HepG2 (cell line): ENCODE measurements at regions not wholly inside any gene's neighbourhood (a gene's known extent, or its start where the extent isn't known, plus 50 kb on each side); places are given as distances from the start of the nearest gene placed in this dataset.

Experiments
- ATAC-seq: fragments of 200-7000 bp; cut with Tn5 transposase; 3 replicates; pipeline ENCODE4 v1.9.1; 2020; ENCODE audit warnings: mild to moderate bottlenecking, moderate library complexity
- BruUV-seq: library from RNA; stranded (reverse); fragments of 400-500 nt; replicated peaks from 2 replicates; lab custom pipeline; 2021; lab: Mats Ljungman, UMichigan
- CTCF ChIA-PET: fragments of 300-600 bp; formaldehyde crosslinking; extraction: SDS; loops from one replicate; lab custom pipeline; 2021; ENCODE audit warnings: low total read pairs, inconsistent platforms, low intra/inter-chr PET ratio; lab: Yijun Ruan, JAX
- POLR2A ChIA-PET: fragments of 350-600 bp; sonication (Branson Sonifier 250); formaldehyde crosslinking; loops from one replicate; lab custom pipeline; 2020; ENCODE audit warnings: antibody characterized with exemption, inconsistent platforms; lab: Yijun Ruan, JAX
- DNase-seq: peaks from one replicate; pipeline ENCODE4 v3.0.0-alpha.2; 2015; ENCODE audit warnings: low spot score
- FAIRE-seq: peaks from 3 replicates; lab custom pipeline; 2011; peaks lifted over from hg19 to GRCh38; lab: Jason Lieb, UNC
- H2AFZ ChIP-seq: one replicate; pipeline ENCODE4 v1.6.1; 2011; ENCODE audit warnings: low read length, inconsistent platforms
- H3K27ac ChIP-seq: fragments of 300-600 bp; 3 replicates; pipeline ENCODE4 v1.8.0; 2011; ENCODE audit warnings: mixed run types, mild to moderate bottlenecking, mixed read lengths, low read length, inconsistent platforms; ENCODE audit not compliant: insufficient read depth; ENCODE audit errors: extremely low read length
- H3K27me3 ChIP-seq, 2 experiments: fragments of 200-600 bp in 1 of 2; 2 replicates in 1 of 2; 3 replicates in 1 of 2; pipeline versions ENCODE4 v1.6.0 to v1.8.0; 2011; ENCODE audit warnings: low read length in 2 of 2, mild to moderate bottlenecking in 2 of 2, moderate library complexity in 2 of 2, inconsistent platforms in 1 of 2; ENCODE audit not compliant: insufficient read depth in 2 of 2, control insufficient read depth in 1 of 2
- H3K36me3 ChIP-seq, 2 experiments: fragments of 200-600 bp in 1 of 2; replicated peaks in 1 of 2; 2 replicates in 1 of 2; 3 replicates in 1 of 2; pipeline versions ENCODE4 v1.5.1 to v1.8.0; 2011; ENCODE audit warnings: low read length in 2 of 2, inconsistent platforms in 1 of 2; ENCODE audit not compliant: insufficient read depth in 2 of 2, control insufficient read depth in 1 of 2
- H3K4me1 ChIP-seq: 2 replicates; pipeline ENCODE4 v1.5.1; 2012; ENCODE audit warnings: low read length, inconsistent platforms; ENCODE audit not compliant: insufficient read depth
- H3K4me2 ChIP-seq: 2 replicates; pipeline ENCODE4 v1.6.0; 2011; ENCODE audit warnings: low read depth, low read length, inconsistent platforms
- H3K4me3 ChIP-seq, 3 experiments: fragments of 200-600 bp in 1 of 3; sonication (generic), shearing (Covaris generic) in 1 of 3; replicated peaks in 1 of 3; 2 replicates each; pipeline ENCODE4 v1.5.1; 2011 to 2016; ENCODE audit warnings: low read length in 3 of 3, inconsistent platforms in 2 of 3, low read depth in 2 of 3, mild to moderate bottlenecking in 2 of 3, control low read depth in 1 of 3, mixed read lengths in 1 of 3; ENCODE audit not compliant: insufficient read depth in 1 of 3
- H3K79me2 ChIP-seq: one replicate; pipeline ENCODE4 v1.6.1; 2011; ENCODE audit warnings: low read length, inconsistent platforms; ENCODE audit not compliant: insufficient read depth
- H3K9ac ChIP-seq: 2 replicates; pipeline ENCODE4 v1.6.0; 2011; ENCODE audit warnings: mild to moderate bottlenecking, low read depth, low read length, inconsistent platforms; ENCODE audit not compliant: insufficient read depth
- H3K9me3 ChIP-seq: 2 replicates; pipeline ENCODE4 v1.5.1; 2012; ENCODE audit warnings: mild to moderate bottlenecking, low read length
- H4K20me1 ChIP-seq: 2 replicates; pipeline ENCODE4 v1.6.0; 2011; ENCODE audit warnings: inconsistent platforms, mild to moderate bottlenecking, low read length, moderate library complexity; ENCODE audit not compliant: insufficient read depth
- EED ChIP-seq: sonication (generic); formaldehyde crosslinking; IDR thresholded peaks from 2 replicates; pipeline ENCODE4 v1.5.0; 2020; ENCODE audit warnings: mild to moderate bottlenecking, missing genetic modification reagents
- GTF2F1 ChIP-seq: fragments of 150-350 bp; IDR thresholded peaks from 2 replicates; pipeline ENCODE4 v1.6.1; 2014; ENCODE audit warnings: low read length
- IRF2 ChIP-seq: IDR thresholded peaks from 2 replicates; pipeline ENCODE4 v1.6.1; 2018; ENCODE audit warnings: missing genetic modification reagents, missing compliant biosample characterization
- KLF15 ChIP-seq: sonication (generic); formaldehyde crosslinking; IDR thresholded peaks from 2 replicates; pipeline ENCODE4 v1.8.1; 2023; ENCODE audit warnings: borderline replicate concordance, mild to moderate bottlenecking, inconsistent platforms, missing genetic modification reagents, mixed read lengths
- ONECUT2 ChIP-seq: sonication (generic); formaldehyde crosslinking; IDR thresholded peaks from 2 replicates; pipeline ENCODE4 v1.4.0; 2020; ENCODE audit warnings: missing genetic modification reagents
- POLR2AphosphoS2 ChIP-seq: IDR thresholded peaks from 2 replicates; pipeline ENCODE4 v1.6.1; 2011; ENCODE audit warnings: low read depth, low read length, improper control_type of control experiment
- RFX1 ChIP-seq: fragments of 450-650 bp; IDR thresholded peaks from 2 replicates; pipeline ENCODE4 v1.6.1; 2017
- SNAPC5 ChIP-seq: sonication (generic); formaldehyde crosslinking; IDR thresholded peaks from 2 replicates; pipeline ENCODE4 v1.8.1; 2023; ENCODE audit warnings: mild to moderate bottlenecking, missing genetic modification reagents, borderline replicate concordance
- SP2 ChIP-seq: sonication (generic); formaldehyde crosslinking; IDR thresholded peaks from 2 replicates; pipeline ENCODE4 v1.5.1; 2020; ENCODE audit warnings: mild to moderate bottlenecking, missing genetic modification reagents
- SPEN ChIP-seq: sonication (generic); formaldehyde crosslinking; IDR thresholded peaks from 2 replicates; pipeline ENCODE4 v1.5.1; 2020; ENCODE audit warnings: low read depth, mild to moderate bottlenecking, missing genetic modification reagents
- XBP1 ChIP-seq: sonication (generic); formaldehyde crosslinking; IDR thresholded peaks from 2 replicates; pipeline ENCODE4 v1.5.0; 2020; ENCODE audit warnings: missing genetic modification reagents
- ZNF121 ChIP-seq: sonication (generic); formaldehyde crosslinking; IDR thresholded peaks from 2 replicates; pipeline ENCODE4 v1.5.0; 2020; ENCODE audit warnings: mild to moderate bottlenecking, missing genetic modification reagents
- ZNF136 ChIP-seq: sonication (generic); formaldehyde crosslinking; IDR thresholded peaks from 2 replicates; pipeline ENCODE4 v1.8.1; 2022; ENCODE audit warnings: low read depth, mild to moderate bottlenecking, moderate library complexity, missing genetic modification reagents
- ZNF138 ChIP-seq: sonication (generic); formaldehyde crosslinking; IDR thresholded peaks from 2 replicates; pipeline ENCODE4 v1.5.0; 2020; ENCODE audit warnings: mild to moderate bottlenecking, low read depth, missing genetic modification reagents
- ZNF263 ChIP-seq: sonication (generic); formaldehyde crosslinking; IDR thresholded peaks from 2 replicates; pipeline ENCODE4 v1.4.0; 2020; ENCODE audit warnings: missing genetic modification reagents
- ZNF550 ChIP-seq: sonication (generic); formaldehyde crosslinking; IDR thresholded peaks from 2 replicates; pipeline ENCODE4 v1.4.0; 2020; ENCODE audit warnings: mild to moderate bottlenecking, missing genetic modification reagents, borderline replicate concordance
- ZNF737 ChIP-seq: sonication (generic); formaldehyde crosslinking; IDR thresholded peaks from 2 replicates; pipeline ENCODE4 v1.5.0; 2020; ENCODE audit warnings: missing genetic modification reagents, mild to moderate bottlenecking, borderline replicate concordance
- ZNF775 ChIP-seq: sonication (generic); formaldehyde crosslinking; IDR thresholded peaks from 2 replicates; pipeline ENCODE4 v1.4.0; 2020; ENCODE audit warnings: missing genetic modification reagents, mild to moderate bottlenecking, moderate library complexity, borderline replicate concordance
- ZNF782 ChIP-seq: sonication (generic); formaldehyde crosslinking; IDR thresholded peaks from 2 replicates; pipeline ENCODE4 v1.4.0; 2020; ENCODE audit warnings: missing genetic modification reagents, mild to moderate bottlenecking, borderline replicate concordance
- ZSCAN25 ChIP-seq: sonication (generic); formaldehyde crosslinking; IDR thresholded peaks from 2 replicates; pipeline ENCODE4 v1.8.0; 2022; ENCODE audit warnings: mild to moderate bottlenecking, missing genetic modification reagents
- WGBS: methylation state at CpG from one replicate; pipeline ENCODE4 v1.1.6; 2017; ENCODE audit warnings: low lambda C conversion rate; 5-methylcytosine and 5-hydroxymethylcytosine counted together
- in situ Hi-C: cut with HindIII; loops from 2 replicates; pipeline ENCODE4 v1.10.0; 2017; ENCODE audit warnings: low pct_unique_long_range_greater_than_20kb; ENCODE audit not compliant: extremely low pct_ligation_motif_present
- intact Hi-C: fragments of 100-400 bp; cut with micrococcal nuclease; formaldehyde crosslinking; loops from one replicate; pipeline ENCODE4 v1.10.0; 2022; ENCODE audit not compliant: unreplicated experiment

DNA sequence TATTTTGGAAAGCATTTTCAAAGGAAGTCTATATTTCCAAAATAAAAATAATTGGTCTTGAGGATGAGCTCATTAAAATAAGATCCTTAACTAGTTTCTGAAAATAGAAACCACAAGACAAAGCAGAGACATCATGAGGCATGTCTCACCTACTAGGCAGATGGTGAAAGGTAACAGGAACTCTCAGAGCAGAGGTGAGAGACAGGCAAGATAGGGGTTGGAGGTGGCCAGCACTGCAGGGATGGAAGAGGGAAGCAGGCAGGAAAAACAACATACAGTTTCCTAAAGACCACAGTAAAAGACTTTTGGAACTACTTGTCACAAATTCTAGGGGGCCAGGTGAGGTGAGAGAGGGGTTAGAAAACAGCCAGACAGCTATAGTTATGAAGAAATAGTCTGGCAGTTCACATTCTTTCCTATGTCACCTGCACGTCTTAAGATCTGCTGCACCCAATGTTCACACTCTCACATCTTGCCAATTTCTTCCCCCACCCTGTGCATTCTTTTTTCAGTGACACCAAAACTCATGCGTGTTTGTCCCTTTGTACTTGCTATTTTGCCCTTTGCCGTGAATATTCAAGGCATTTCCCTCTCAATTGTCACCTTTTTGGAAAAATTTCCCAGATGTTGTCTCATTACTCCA, 341.7 kb upstream of the KITLG start:
- ATAC-seq, result no peak
- DNase-seq, result no peak
- WGBS, result 63% methylated on average over 3 of the region's 3 CpGs
- Histone ChIP-seq H3K79me2 (no peaks in the 10 kb centered on the region), H3K4me3 (no peak overlapping the region), H3K9me3 (no peaks in the 10 kb centered on the region), H3K4me1 (peaks cover 15% of the 10 kb centered on the region), H3K4me2 (no peak overlapping the region), H2AFZ (no peak overlapping the region), H3K9ac (no peak overlapping the region), H3K27me3 (no peaks in the 10 kb centered on the region), H3K27ac (no peak overlapping the region), H3K36me3 (no peaks in the 10 kb centered on the region), H4K20me1 (no peaks in the 10 kb centered on the region)
- no peak for FAIRE-seq
- CTCF ChIA-PET, result no interaction called here
- in situ Hi-C loops, result no loop called here
- TF ChIP-seq ZNF550 (CRISPR knock-in tag) (no peak), ZNF136 (CRISPR knock-in tag) (no peak), ZNF782 (no peak)
- POLR2A ChIA-PET, result no interaction called here
- no TSS peak for BruUV-seq
- intact Hi-C loops, result loop anchor here (10.0 kb wide), 1 partner anchor 777 kb away; the partner anchor contains the start of genes CEP290 and TMTC3

DNA sequence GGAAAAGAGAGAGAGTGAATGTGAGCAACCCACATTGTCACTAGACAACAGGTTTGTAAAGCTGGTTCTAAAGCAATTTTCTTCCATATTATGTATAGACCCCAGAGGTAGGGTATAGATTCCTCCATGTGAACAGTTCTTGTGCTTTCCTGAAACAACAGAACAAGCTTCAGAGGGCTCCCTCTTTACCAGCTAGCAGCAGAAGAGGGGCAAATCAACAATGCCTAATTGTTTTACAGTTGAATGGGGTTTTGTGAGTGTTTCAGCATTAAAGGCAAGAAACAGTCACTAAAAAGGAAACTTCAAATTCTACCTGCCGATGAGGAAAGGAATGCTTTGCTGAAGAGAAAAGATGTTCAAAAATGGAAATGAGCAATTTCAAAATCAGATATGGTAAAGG, 341.2 kb upstream of the KITLG start:
- DNase-seq, result no peak
- POLR2A ChIA-PET, result no interaction called here
- no peaks in the 10 kb centered on the region for H3K9me3 ChIP-seq
- H3K4me2 ChIP-seq, result no peak overlapping the region
- in situ Hi-C loops (no loop called here), intact Hi-C loops (loop anchor here (10.0 kb wide), 1 partner anchor 777 kb away; the partner anchor contains the start of genes CEP290 and TMTC3)
- no peak for FAIRE-seq
- H3K4me3 ChIP-seq, result no peak overlapping the region
- H3K9ac ChIP-seq, result no peak overlapping the region
- no peaks in the 10 kb centered on the region for H3K36me3 ChIP-seq
- H4K20me1 ChIP-seq, result no peaks in the 10 kb centered on the region
- no peaks in the 10 kb centered on the region for H3K79me2 ChIP-seq
- H2AFZ ChIP-seq, result no peak overlapping the region
- H3K4me1 ChIP-seq, result peaks cover 10% of the 10 kb centered on the region
- no peak for ATAC-seq
- 66% methylated on average over 1 of the region's 1 CpG for WGBS
- TF ChIP-seq POLR2AphosphoS2 (no peak), SP2 (CRISPR knock-in tag) (no peak), RFX1 (no peak), KLF15 (no peak), ZNF737 (CRISPR knock-in tag) (no peak), SNAPC5 (CRISPR knock-in tag) (no peak), ZNF263 (CRISPR knock-in tag) (no peak), ZSCAN25 (no peak), SPEN (CRISPR knock-in tag) (no peak), IRF2 (CRISPR knock-in tag) (no peak), ZNF775 (no peak), EED (CRISPR knock-in tag) (no peak), ONECUT2 (CRISPR knock-in tag) (no peak), ZNF138 (CRISPR knock-in tag) (no peak), GTF2F1 (no peak), XBP1 (no peak), ZNF121 (CRISPR knock-in tag) (no peak)
- TF ChIP-seq, all 625 proteins: peak for 0
- no peaks in the 10 kb centered on the region for H3K27me3 ChIP-seq
- H3K27ac ChIP-seq, result no peak overlapping the region
- BruUV-seq, result no TSS peak
- CTCF ChIA-PET, result no interaction called here
